H1 (cell line): ENCODE measurements at regions not wholly inside any gene's neighbourhood (a gene's known extent, or its start where the extent isn't known, plus 50 kb on each side); places are given as distances from the start of the nearest gene placed in this dataset.

Experiments used
- ATF2 ChIP-seq: IDR thresholded peaks from 2 replicates; pipeline ENCODE4 v1.6.1; 2012; ENCODE audit warnings: low read length, inconsistent platforms
- CBX5 ChIP-seq: fragments of 300-800, 300-1000 bp; sonication (generic); IDR thresholded peaks from 2 replicates; pipeline ENCODE4 v1.7.1; 2016; ENCODE audit warnings: antibody characterized with exemption, low read length, low read depth
- CBX8 ChIP-seq: fragments of 300-800, 300-1000 bp; sonication (generic); IDR thresholded peaks from 2 replicates; pipeline ENCODE4 v1.7.1; 2016; ENCODE audit warnings: low read depth, low read length, borderline replicate concordance
- CTCF ChIP-seq, 3 experiments: IDR thresholded peaks; 1 replicate in 2 of 3; 2 replicates in 1 of 3; pipeline versions ENCODE4 v1.5.1 to v1.6.1; 2011; ENCODE audit warnings: low read length in 3 of 3, mild to moderate bottlenecking in 3 of 3, inconsistent platforms in 2 of 3, low read depth in 1 of 3, moderate library complexity in 1 of 3; ENCODE audit not compliant: insufficient read depth in 1 of 3; ENCODE audit errors: control extremely low read depth in 1 of 3
- EP300 ChIP-seq, 2 experiments: IDR thresholded peaks; 1 replicate in 1 of 2; 2 replicates in 1 of 2; pipeline ENCODE4 v1.6.1; 2011 to 2012; ENCODE audit warnings: low read depth in 2 of 2, low read length in 2 of 2, mild to moderate bottlenecking in 2 of 2, borderline replicate concordance in 1 of 2, inconsistent platforms in 1 of 2, moderate library complexity in 1 of 2
- EZH2 ChIP-seq: fragments of 200-600 bp; sonication (generic); IDR thresholded peaks from 2 replicates; pipeline ENCODE4 v1.7.1; 2012; ENCODE audit warnings: low read depth, mild to moderate bottlenecking, moderate library complexity, low read length, inconsistent platforms; ENCODE audit not compliant: severe bottlenecking
- KDM1A ChIP-seq: fragments of 200-600, 300-600 bp; sonication (generic); IDR thresholded peaks from 2 replicates; pipeline ENCODE4 v1.7.1; 2016; ENCODE audit warnings: mild to moderate bottlenecking, low read length, borderline replicate concordance
- MAX ChIP-seq: IDR thresholded peaks from 2 replicates; pipeline ENCODE4 v1.6.1; 2012; ENCODE audit warnings: inconsistent platforms
- RAD21 ChIP-seq, 2 experiments: IDR thresholded peaks in 1 of 2; conservative IDR thresholded peaks in 1 of 2; 2 replicates each; pipeline ENCODE4 v1.6.1; 2011; ENCODE audit warnings: low read depth in 2 of 2, low read length in 2 of 2, improper control_type of control experiment in 1 of 2, inconsistent platforms in 1 of 2, mild to moderate bottlenecking in 1 of 2, moderate library complexity in 1 of 2
- RFX5 ChIP-seq: IDR thresholded peaks from 2 replicates; pipeline ENCODE4 v1.6.1; 2011; ENCODE audit warnings: low read depth, low read length, improper control_type of control experiment, borderline replicate concordance

GRCh38 chr4:15240764-15241163 is 187.1 kb upstream of the C1QTNF7 start:
- TF ChIP-seq RFX5 (no peak), RAD21 (IDR thresholded peaks at IDR 0.05 in 1 of 2, conservative IDR thresholded peaks at IDR 0.05 in 1 of 2; ENCODE audit: low read depth in 2 of 2, low read length in 2 of 2) (no peak), CBX8 (no peak), EZH2 (no peak), CTCF (IDR thresholded peaks at IDR 0.05; ENCODE audit: control extremely low read depth in 1 of 3, insufficient read depth in 1 of 3, low read depth in 1 of 3, low read length in 3 of 3) (no peak), CBX5 (no peak), ATF2 (no peak), MAX (no peak), KDM1A (no peak), EP300 (IDR thresholded peaks at IDR 0.05; ENCODE audit: borderline replicate concordance in 1 of 2, low read depth in 2 of 2, low read length in 2 of 2) (no peak)
